HL-60/S4 treated with phorbol 12-myristate 13-acetate at 8.2 ng/mL for 4 days and 3 days (cell line): ENCODE measurements at regions not wholly inside any gene's neighbourhood (a gene's known extent, or its start where the extent isn't known, plus 50 kb on each side); places are given as distances from the start of the nearest gene placed in this dataset.
"Not testable (repeated sequence)": the region's sequence is repeated elsewhere in the genome, so short reads cannot be mapped to it uniquely, and the experiment has no call there.

Source experiments
- in situ Hi-C: fragments of 300-500 bp; cut with MboI; formaldehyde crosslinking; loops from 2 replicates; pipeline ENCODE4 v1.15.0; 2022; ENCODE audit warnings: low sequenced_read_pairs

GRCh38 chr1:182229921-182230491 lies 161.6 kb downstream of the GLUL start:
- in situ Hi-C loops: no loop called here

- in situ Hi-C loops: no loop called here
These were observed 162.1 kb downstream of the GLUL start for GRCh38 chr1:182229451-182229850.

- in situ Hi-C loops: no loop called here
These were observed 163.6 kb downstream of the GLUL start for GRCh38 chr1:182227864-182228547.

GRCh38 chr1:182226618-182227017 lies 165.0 kb downstream of the GLUL start:
- in situ Hi-C loops: no loop called here

GRCh38 chr1:182225755-182226154 lies 164.2 kb upstream of the ZNF648 start:
- in situ Hi-C loops: not testable (repeated sequence)

- in situ Hi-C loops: not testable (repeated sequence)
These were observed 160.5 kb upstream of the ZNF648 start for GRCh38 chr1:182221990-182222389.

- in situ Hi-C loops: not testable (repeated sequence)
These were observed 159.9 kb upstream of the ZNF648 start for GRCh38 chr1:182221367-182221766.

GRCh38 chr1:182217967-182218366 lies 156.5 kb upstream of the ZNF648 start:
- in situ Hi-C loops: no loop called here

- in situ Hi-C loops: no loop called here
These were observed 155.6 kb upstream of the ZNF648 start for GRCh38 chr1:182217071-182217470.

- in situ Hi-C loops: no loop called here
These were observed 154.3 kb upstream of the ZNF648 start for GRCh38 chr1:182215764-182216163.

- in situ Hi-C loops: no loop called here
These were observed 151.7 kb upstream of the ZNF648 start for GRCh38 chr1:182213163-182213562.

GRCh38 chr1:182211386-182211785 lies 149.9 kb upstream of the ZNF648 start:
- in situ Hi-C loops: no loop called here

- in situ Hi-C loops: no loop called here
These were observed 148.9 kb upstream of the ZNF648 start for GRCh38 chr1:182210417-182210816.

- in situ Hi-C loops: no loop called here
These were observed 145.8 kb upstream of the ZNF648 start for GRCh38 chr1:182207300-182207699.

- in situ Hi-C loops: no loop called here
These were observed 145.2 kb upstream of the ZNF648 start for GRCh38 chr1:182206626-182207239.

- in situ Hi-C loops: no loop called here
These were observed 144.0 kb upstream of the ZNF648 start for GRCh38 chr1:182205351-182206022.

GRCh38 chr1:182203191-182203875 lies 141.8 kb upstream of the ZNF648 start:
- in situ Hi-C loops: no loop called here

GRCh38 chr1:182201490-182201889 lies 140.0 kb upstream of the ZNF648 start:
- in situ Hi-C loops: not testable (repeated sequence)

- in situ Hi-C loops: no loop called here
These were observed 138.7 kb upstream of the ZNF648 start for GRCh38 chr1:182200025-182200812.

GRCh38 chr1:182198006-182198605 lies 136.6 kb upstream of the ZNF648 start:
- in situ Hi-C loops: no loop called here
